Mononuclear cell (primary cell): ENCODE measurements at regions not wholly inside any gene's neighbourhood (a gene's known extent, or its start where the extent isn't known, plus 50 kb on each side); places are given as distances from the start of the nearest gene placed in this dataset.
"Not testable (repeated sequence)": the region's sequence is repeated elsewhere in the genome, so short reads cannot be mapped to it uniquely, and the experiment has no call there.

Experiments
- H3K27me3 ChIP-seq: 2 replicates; pipeline ENCODE4 v1.6.0; 2011; ENCODE audit warnings: low read length, control low read depth; ENCODE audit not compliant: insufficient read depth
- H3K4me1 ChIP-seq: 2 replicates; pipeline ENCODE4 v1.5.1; 2011; ENCODE audit warnings: mild to moderate bottlenecking, low read length, control low read depth; ENCODE audit not compliant: insufficient read depth
- H3K4me3 ChIP-seq: 2 replicates; pipeline ENCODE4 v1.5.1; 2011; ENCODE audit warnings: mild to moderate bottlenecking, low read length, moderate library complexity
- H3K9me3 ChIP-seq: 2 replicates; pipeline ENCODE4 v1.5.1; 2011; ENCODE audit warnings: low read depth, mild to moderate bottlenecking, control low read depth, low read length

GRCh38 chr5:17356551-17356950 is 139.1 kb downstream of the BASP1 start:
- Histone ChIP-seq H3K4me1 (peaks cover 13% of the 10 kb centered on the region), H3K27me3 (no peaks in the 10 kb centered on the region), H3K4me3 (no peak overlapping the region), H3K9me3 (no peaks in the 10 kb centered on the region)

GRCh38 chr5:17357504-17357903 is 140.1 kb downstream of the BASP1 start:
- H3K9me3 ChIP-seq: no peaks in the 10 kb centered on the region
- no peaks in the 10 kb centered on the region for H3K27me3 ChIP-seq
- no peak overlapping the region for H3K4me3 ChIP-seq
- H3K4me1 ChIP-seq: peaks cover 13% of the 10 kb centered on the region

GRCh38 chr5:17358031-17358430 is 140.0 kb upstream of the TAF11L2 start:
- Histone ChIP-seq H3K27me3 (no peaks in the 10 kb centered on the region), H3K4me3 (no peak overlapping the region), H3K4me1 (peaks cover 13% of the 10 kb centered on the region), H3K9me3 (no peaks in the 10 kb centered on the region)

GRCh38 chr5:17359451-17360011 is 138.5 kb upstream of the TAF11L2 start:
- Histone ChIP-seq H3K4me1 (peaks cover 13% of the 10 kb centered on the region), H3K4me3 (no peak overlapping the region), H3K27me3 (no peaks in the 10 kb centered on the region), H3K9me3 (no peaks in the 10 kb centered on the region)

- H3K4me1 ChIP-seq: peaks cover 13% of the 10 kb centered on the region
- no peaks in the 10 kb centered on the region for H3K27me3 ChIP-seq
- no peak overlapping the region for H3K4me3 ChIP-seq
Measured at GRCh38 chr5:17360879-17361278, 137.2 kb upstream of the TAF11L2 start.

GRCh38 chr5:17361331-17361730 is 136.7 kb upstream of the TAF11L2 start:
- Histone ChIP-seq H3K27me3 (no peaks in the 10 kb centered on the region), H3K9me3 (no peaks in the 10 kb centered on the region), H3K4me3 (no peak overlapping the region), H3K4me1 (peaks cover 9% of the 10 kb centered on the region)

More at GRCh38 chr5:17360879-17361278, 137.2 kb upstream of the TAF11L2 start:
- H3K9me3 ChIP-seq: no peaks in the 10 kb centered on the region

GRCh38 chr5:17364987-17365810 is 132.8 kb upstream of the TAF11L2 start:
- Histone ChIP-seq H3K9me3 (no peaks in the 10 kb centered on the region), H3K4me1 (no peaks in the 10 kb centered on the region), H3K4me3 (no peak overlapping the region), H3K27me3 (no peaks in the 10 kb centered on the region)

GRCh38 chr5:17365811-17366138 is 132.3 kb upstream of the TAF11L2 start:
- Histone ChIP-seq H3K4me1 (no peaks in the 10 kb centered on the region), H3K27me3 (no peaks in the 10 kb centered on the region), H3K4me3 (no peak overlapping the region), H3K9me3 (no peaks in the 10 kb centered on the region)

GRCh38 chr5:17367256-17367840 is 130.7 kb upstream of the TAF11L2 start:
- no peaks in the 10 kb centered on the region for H3K9me3 ChIP-seq
- no peak overlapping the region for H3K4me3 ChIP-seq
- H3K4me1 ChIP-seq: no peaks in the 10 kb centered on the region
- H3K27me3 ChIP-seq: no peaks in the 10 kb centered on the region

- no peak overlapping the region for H3K4me3 ChIP-seq
- no peaks in the 10 kb centered on the region for H3K27me3 ChIP-seq
- H3K4me1 ChIP-seq: peaks cover 8% of the 10 kb centered on the region
- no peaks in the 10 kb centered on the region for H3K9me3 ChIP-seq
Measured at GRCh38 chr5:17370651-17371050, 127.4 kb upstream of the TAF11L2 start.

GRCh38 chr5:17373406-17373805 is 124.6 kb upstream of the TAF11L2 start:
- Histone ChIP-seq H3K9me3 (no peaks in the 10 kb centered on the region), H3K27me3 (no peaks in the 10 kb centered on the region), H3K4me1 (peaks cover 8% of the 10 kb centered on the region), H3K4me3 (no peak overlapping the region)

GRCh38 chr5:17373814-17374556 is 124.0 kb upstream of the TAF11L2 start:
- H3K9me3 ChIP-seq: no peaks in the 10 kb centered on the region
- H3K4me1 ChIP-seq: peaks cover 8% of the 10 kb centered on the region

GRCh38 chr5:17374973-17375742 is 122.9 kb upstream of the TAF11L2 start:
- H3K4me3 ChIP-seq: no peak overlapping the region
- H3K4me1 ChIP-seq: peaks cover 8% of the 10 kb centered on the region
- no peaks in the 10 kb centered on the region for H3K9me3 ChIP-seq
- no peaks in the 10 kb centered on the region for H3K27me3 ChIP-seq

More at GRCh38 chr5:17373814-17374556, 124.0 kb upstream of the TAF11L2 start:
- H3K4me3 ChIP-seq: no peak overlapping the region
- no peaks in the 10 kb centered on the region for H3K27me3 ChIP-seq

GRCh38 chr5:17375886-17376285 is 122.1 kb upstream of the TAF11L2 start:
- H3K9me3 ChIP-seq, H3K27me3 ChIP-seq, H3K4me3 ChIP-seq, H3K4me1 ChIP-seq: not testable (repeated sequence)
